GM23248 (cell line): ENCODE measurements at regions not wholly inside any gene's neighbourhood (a gene's known extent, or its start where the extent isn't known, plus 50 kb on each side); places are given as distances from the start of the nearest gene placed in this dataset. TPM values are rescaled to one million over a fixed set of nuclear protein-coding genes. Genes with fewer than 3 reads are reported as not detected.

Experiments
- DNase-seq: peaks from one replicate; pipeline ENCODE4 v3.0.0-alpha.2; 2015
- H2AFZ ChIP-seq: fragments of 200-600 bp; sonication (generic); 2 replicates; pipeline ENCODE4 v1.6.1; 2016; ENCODE audit warnings: antibody characterized with exemption
- H3F3A ChIP-seq: fragments of 200-600 bp; sonication (generic); 2 replicates; pipeline ENCODE4 v1.6.1; 2016; ENCODE audit warnings: mild to moderate bottlenecking, antibody characterized with exemption, mixed run types; ENCODE audit not compliant: insufficient read depth
- H3K27ac ChIP-seq: fragments of 200-600 bp; sonication (generic); 2 replicates; pipeline ENCODE4 v1.5.1; 2016; ENCODE audit warnings: mild to moderate bottlenecking
- H3K27me3 ChIP-seq: fragments of 200-600 bp; sonication (generic); replicated peaks from 2 replicates; pipeline ENCODE4 v1.6.1; 2016; ENCODE audit warnings: mild to moderate bottlenecking; ENCODE audit not compliant: insufficient read depth
- H3K36me3 ChIP-seq: fragments of 200-600 bp; sonication (generic); 2 replicates; pipeline ENCODE4 v1.6.1; 2016; ENCODE audit warnings: low read depth, mild to moderate bottlenecking
- H3K4me1 ChIP-seq: fragments of 200-600 bp; sonication (generic); 2 replicates; pipeline ENCODE4 v1.6.1; 2016; ENCODE audit warnings: mild to moderate bottlenecking; ENCODE audit not compliant: insufficient read depth
- H3K4me2 ChIP-seq: fragments of 200-600 bp; sonication (generic); one replicate; pipeline ENCODE4 v1.6.1; 2016; ENCODE audit warnings: mild to moderate bottlenecking; ENCODE audit not compliant: unreplicated experiment
- H3K4me3 ChIP-seq: fragments of 200-600 bp; sonication (generic); 2 replicates; pipeline ENCODE4 v1.5.1; 2016; ENCODE audit warnings: mild to moderate bottlenecking
- H3K79me2 ChIP-seq: fragments of 200-600 bp; sonication (generic); 2 replicates; pipeline ENCODE4 v1.6.1; 2016; ENCODE audit warnings: mild to moderate bottlenecking; ENCODE audit not compliant: insufficient read depth
- H3K9ac ChIP-seq: fragments of 200-600 bp; sonication (generic); 2 replicates; pipeline ENCODE4 v1.6.1; 2016; ENCODE audit warnings: mild to moderate bottlenecking
- H3K9me2 ChIP-seq: fragments of 200-600 bp; sonication (generic); 2 replicates; pipeline ENCODE4 v1.6.1; 2016; ENCODE audit warnings: mixed run types, mild to moderate bottlenecking, moderate library complexity; ENCODE audit not compliant: insufficient read depth
- H3K9me3 ChIP-seq: fragments of 200-600 bp; sonication (generic); one replicate; pipeline ENCODE4 v1.6.1; 2017; ENCODE audit warnings: low read depth
- H4K20me1 ChIP-seq: fragments of 200-600 bp; sonication (generic); 2 replicates; pipeline ENCODE4 v1.6.0; 2016; ENCODE audit not compliant: insufficient read depth
- EZH2 ChIP-seq: fragments of 200-600 bp; sonication (generic); IDR thresholded peaks from 2 replicates; pipeline ENCODE4 v1.6.1; 2018; ENCODE audit warnings: antibody characterized with exemption, mild to moderate bottlenecking; ENCODE audit not compliant: insufficient read depth, poor library complexity, severe bottlenecking
- EZH2phosphoT487 ChIP-seq: fragments of 200-600 bp; sonication (generic); IDR thresholded peaks from 2 replicates; pipeline ENCODE4 v1.6.1; 2018; ENCODE audit warnings: antibody characterized with exemption, moderate library complexity, mild to moderate bottlenecking, low read depth; ENCODE audit not compliant: insufficient read depth
- WGBS, 2 experiments: methylation state at CpG; one replicate each; pipeline ENCODE4 v1.1.6; 2015 to 2017; ENCODE audit warnings: low lambda C conversion rate in 2 of 2, low coverage in 1 of 2; ENCODE audit errors: missing lambda C conversion rate in 2 of 2; 5-methylcytosine and 5-hydroxymethylcytosine counted together
- in situ Hi-C: fragments of 300-500 bp; cut with MboI; formaldehyde crosslinking; loops from 2 replicates; pipeline ENCODE4 v1.15.0; 2020
- small RNA-seq: library from RNA; depleted of rRNA; stranded (forward); fragments of <200 nt; gene quantifications from one replicate; pipeline ENCODE3, GENCODE V24; 2014; ENCODE audit warnings: low read depth, low replicate concordance

DNA sequence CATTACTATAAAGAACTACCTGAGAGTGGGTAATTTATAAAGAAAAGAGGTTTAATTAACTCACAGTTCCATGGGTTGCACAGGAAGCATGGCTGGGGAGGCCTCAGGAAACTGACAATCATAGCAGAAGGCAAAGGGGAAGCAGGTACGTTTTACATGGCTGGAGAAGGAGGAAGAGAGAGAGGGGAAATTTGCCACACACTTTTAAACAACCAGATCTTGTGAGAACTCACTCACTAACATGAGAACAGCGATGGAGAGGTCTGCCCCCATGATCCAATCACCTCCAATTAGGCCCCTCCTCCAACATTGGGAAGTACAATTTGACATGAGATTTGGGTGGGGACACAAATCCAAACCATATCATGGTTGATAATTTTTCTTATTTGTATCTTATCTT lies 51.8 kb upstream of the PPP1R9A start:
- Histone ChIP-seq H3K9me2 (no peaks in the 10 kb centered on the region), H2AFZ (no peak overlapping the region), H3K9me3 (no peaks in the 10 kb centered on the region), H3K79me2 (no peaks in the 10 kb centered on the region), H3K27ac (no peak overlapping the region), H3K4me2 (no peak overlapping the region), H4K20me1 (no peaks in the 10 kb centered on the region), H3K9ac (no peak overlapping the region), H3K4me3 (no peak overlapping the region), H3K27me3 (no peaks in the 10 kb centered on the region), H3K4me1 (no peaks in the 10 kb centered on the region), H3K36me3 (no peaks in the 10 kb centered on the region), H3F3A (no peaks in the 10 kb centered on the region)
- no peak for TF ChIP-seq EZH2
- no peak for TF ChIP-seq EZH2phosphoT487
- in situ Hi-C loops = no loop called here
- WGBS, 2 experiments = 17 to 34% methylated on average over 2 of the region's 2 CpGs
- DNase-seq = no peak

DNA sequence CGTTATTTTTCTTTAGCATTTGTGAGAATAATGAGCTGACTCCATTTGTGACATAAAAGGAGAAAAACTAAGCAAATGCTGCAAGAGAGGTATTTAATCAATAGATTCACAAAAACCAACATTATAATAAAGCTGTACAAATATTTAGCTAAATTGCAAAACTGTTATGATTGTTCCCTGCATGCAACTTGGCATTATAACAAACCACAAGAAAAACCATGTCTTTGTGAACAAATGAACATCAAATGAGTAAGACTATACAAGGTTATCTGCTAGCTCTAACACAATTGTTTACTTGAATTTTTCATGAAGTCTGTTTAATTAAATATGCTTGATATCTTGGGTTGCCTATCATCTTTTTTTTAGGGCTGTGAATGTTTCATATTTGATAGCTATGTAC lies 50.8 kb upstream of the PPP1R9A start:
- TF ChIP-seq EZH2phosphoT487 (no peak), EZH2 (no peak)
- no peaks in the 10 kb centered on the region for H3K4me1 ChIP-seq

More for the DNA sequence above, 50.8 kb upstream of the PPP1R9A start:
- H3K27ac ChIP-seq = no peak overlapping the region
- H3F3A ChIP-seq = no peaks in the 10 kb centered on the region
- no peaks in the 10 kb centered on the region for H3K9me3 ChIP-seq
- H3K9ac ChIP-seq = no peak overlapping the region
- H3K27me3 ChIP-seq = no peaks in the 10 kb centered on the region
- H3K36me3 ChIP-seq = no peaks in the 10 kb centered on the region
- no peak for DNase-seq
- no peak overlapping the region for H3K4me2 ChIP-seq
- WGBS, 2 experiments = 45 to 61% methylated on average over 1 of the region's 1 CpG
- no peak overlapping the region for H2AFZ ChIP-seq
- in situ Hi-C loops = no loop called here
- H3K9me2 ChIP-seq = no peaks in the 10 kb centered on the region
- no peak overlapping the region for H3K4me3 ChIP-seq
- H3K79me2 ChIP-seq = no peaks in the 10 kb centered on the region
- H4K20me1 ChIP-seq = no peaks in the 10 kb centered on the region

Small RNAs in the stretch of these regions (small RNA-seq; reads per million reads assigned to genes)
- gene RN7SKP129 = not detected
- not detected for gene RNU6-956P
